Esophagus muscularis mucosa (tissue), 4 donors: ENCODE measurements at regions not wholly inside any gene's neighbourhood (a gene's known extent, or its start where the extent isn't known, plus 50 kb on each side); places are given as distances from the start of the nearest gene placed in this dataset.

Experiments used
- DNase-seq: peaks from one replicate; pipeline ENCODE4 v3.0.0-alpha.2; 2017; ENCODE audit errors: extremely low spot score
- H3K27ac ChIP-seq, 4 donors: fragments of 200-600 bp; sonication (generic); replicated peaks in 1 of 4; 1 replicate in 3 of 4; 2 replicates in 1 of 4; pipeline ENCODE4 v1.5.1; 2016 to 2019; ENCODE audit warnings: mild to moderate bottlenecking in 1 of 4
- H3K27me3 ChIP-seq, 4 donors: fragments of 200-600 bp; sonication (generic); one replicate each; pipeline versions ENCODE4 v1.5.1 to v1.6.0; 2016 to 2019
- H3K36me3 ChIP-seq, 4 donors: fragments of 200-600 bp; sonication (generic); one replicate each; pipeline ENCODE4 v1.5.1; 2016 to 2019
- H3K4me1 ChIP-seq, 4 donors: fragments of 200-600 bp; sonication (generic); one replicate each; pipeline ENCODE4 v1.5.1; 2016 to 2019
- H3K4me3 ChIP-seq, 4 donors: fragments of 200-600 bp; sonication (generic); 1 replicate in 2 of 4; 2 replicates in 2 of 4; pipeline ENCODE4 v1.5.1; 2016 to 2019; ENCODE audit warnings: mild to moderate bottlenecking in 4 of 4, moderate library complexity in 1 of 4
- H3K9me3 ChIP-seq, 4 donors: fragments of 200-600 bp; sonication (generic); 1 replicate in 3 of 4; 2 replicates in 1 of 4; pipeline ENCODE4 v1.5.1; 2016 to 2019
- CTCF ChIP-seq, 3 experiments: fragments of 200-600 bp in 2 of 3; fragments of 450-650 bp in 1 of 3; sonication (generic) in 2 of 3; IDR thresholded peaks; one replicate each; pipeline ENCODE4 v1.5.1; 2017 to 2019; ENCODE audit warnings: antibody characterized with exemption in 3 of 3, mild to moderate bottlenecking in 2 of 3, moderate library complexity in 1 of 3
- EP300 ChIP-seq: sonication (generic); formaldehyde crosslinking; IDR thresholded peaks from one replicate; pipeline ENCODE4 v1.6.1; 2017; ENCODE audit warnings: antibody characterized with exemption
- POLR2A ChIP-seq: fragments of 450-650 bp; IDR thresholded peaks from one replicate; pipeline ENCODE4 v1.6.1; 2017; ENCODE audit warnings: antibody characterized with exemption, moderate library complexity, mild to moderate bottlenecking, low read depth
- POLR2AphosphoS5 ChIP-seq, 2 donors: sonication (generic); formaldehyde crosslinking; IDR thresholded peaks; one replicate each; pipeline ENCODE4 v1.6.1; 2017; ENCODE audit warnings: antibody characterized with exemption in 2 of 2
- WGBS: methylation state at CpG from one replicate; pipeline ENCODE4 v1.1.5; 2018; 5-methylcytosine and 5-hydroxymethylcytosine counted together
- intact Hi-C: fragments of 100-400 bp; cut with DNase I; formaldehyde crosslinking; loops from one replicate; pipeline ENCODE4 v1.15.1; 2023

- intact Hi-C loops = no loop called here
- no peaks in the 10 kb centered on the region for H3K4me1 ChIP-seq
- no peaks in the 10 kb centered on the region for H3K27me3 ChIP-seq
- DNase-seq = no peak
- no peak overlapping the region for H3K4me3 ChIP-seq
- no peaks in the 10 kb centered on the region for H3K36me3 ChIP-seq
- H3K9me3 ChIP-seq = no peaks in the 10 kb centered on the region
- TF ChIP-seq POLR2AphosphoS5 (IDR thresholded peaks at IDR 0.05) = no peak
- TF ChIP-seq CTCF (IDR thresholded peaks at IDR 0.05) = no peak
- no peak for TF ChIP-seq EP300
- no peak for TF ChIP-seq POLR2A
- no peak overlapping the region for H3K27ac ChIP-seq
These were observed 139.7 kb downstream of the OR2K2 start for GRCh38 chr9:111190347-111190746.

- Histone ChIP-seq H3K27ac (no peak overlapping the region), H3K9me3 (no peaks in the 10 kb centered on the region), H3K27me3 (no peaks in the 10 kb centered on the region), H3K4me1 (no peaks in the 10 kb centered on the region), H3K36me3 (no peaks in the 10 kb centered on the region), H3K4me3 (no peak overlapping the region)
- intact Hi-C loops = no loop called here
- DNase-seq = no peak
- whole genome bisulfite sequencing = 100% methylated on average over 1 of the region's 1 CpG
- no peak for TF ChIP-seq EP300
- TF ChIP-seq POLR2AphosphoS5 (IDR thresholded peaks at IDR 0.05) = no peak
- no peak for TF ChIP-seq POLR2A
- no peak for TF ChIP-seq CTCF (IDR thresholded peaks at IDR 0.05)
These were observed 142.6 kb downstream of the OR2K2 start for GRCh38 chr9:111187376-111187775.

GRCh38 chr9:111186021-111186530 lies 143.9 kb downstream of the OR2K2 start:
- no peaks in the 10 kb centered on the region for H3K36me3 ChIP-seq
- H3K4me3 ChIP-seq = no peak overlapping the region
- intact Hi-C loops = no loop called here
- WGBS = 86% methylated on average over 1 of the region's 1 CpG
- H3K27me3 ChIP-seq = no peaks in the 10 kb centered on the region
- no peaks in the 10 kb centered on the region for H3K4me1 ChIP-seq
- TF ChIP-seq POLR2AphosphoS5 (IDR thresholded peaks at IDR 0.05) (no peak), CTCF (IDR thresholded peaks at IDR 0.05) (no peak)
- H3K9me3 ChIP-seq = no peaks in the 10 kb centered on the region
- DNase-seq = no peak
- H3K27ac ChIP-seq = no peak overlapping the region

GRCh38 chr9:111180811-111181210 lies 142.5 kb upstream of the LPAR1 start:
- H3K9me3 ChIP-seq = no peaks in the 10 kb centered on the region
- 88% methylated on average over 2 of the region's 2 CpGs for WGBS
- DNase-seq = no peak
- H3K36me3 ChIP-seq = no peaks in the 10 kb centered on the region
- no peak overlapping the region for H3K27ac ChIP-seq
- intact Hi-C loops = no loop called here
- H3K4me1 ChIP-seq = no peaks in the 10 kb centered on the region
- H3K4me3 ChIP-seq = no peak overlapping the region
- no peaks in the 10 kb centered on the region for H3K27me3 ChIP-seq
- TF ChIP-seq POLR2A (no peak), CTCF (IDR thresholded peaks at IDR 0.05) (no peak), POLR2AphosphoS5 (IDR thresholded peaks at IDR 0.05) (no peak), EP300 (no peak)

GRCh38 chr9:111179577-111179976 lies 141.3 kb upstream of the LPAR1 start:
- Histone ChIP-seq H3K27ac (no peak overlapping the region), H3K4me3 (no peak overlapping the region), H3K9me3 (no peaks in the 10 kb centered on the region), H3K27me3 (no peaks in the 10 kb centered on the region), H3K36me3 (no peaks in the 10 kb centered on the region), H3K4me1 (no peaks in the 10 kb centered on the region)
- DNase-seq = no peak
- WGBS = 79% methylated on average over 5 of the region's 5 CpGs
- intact Hi-C loops = no loop called here
- TF ChIP-seq CTCF (IDR thresholded peaks at IDR 0.05) (no peak), EP300 (no peak), POLR2AphosphoS5 (IDR thresholded peaks at IDR 0.05) (no peak), POLR2A (no peak)
